Ectodermal cell (in vitro differentiated cells): ENCODE measurements at regions not wholly inside any gene's neighbourhood (a gene's known extent, or its start where the extent isn't known, plus 50 kb on each side); places are given as distances from the start of the nearest gene placed in this dataset.

Source experiments
- H3K27ac ChIP-seq: 2 replicates; pipeline ENCODE4 v1.7.0; 2013; ENCODE audit warnings: mild to moderate bottlenecking, low read depth, low read length; ENCODE audit not compliant: insufficient read depth, poor library complexity, severe bottlenecking
- H3K27me3 ChIP-seq: 2 replicates; pipeline ENCODE4 v1.7.0; 2013; ENCODE audit warnings: mild to moderate bottlenecking, low read length; ENCODE audit not compliant: insufficient read depth, control insufficient read depth, poor library complexity, severe bottlenecking
- H3K36me3 ChIP-seq: one replicate; pipeline ENCODE4 v1.7.0; 2013; ENCODE audit warnings: low read length; ENCODE audit not compliant: control insufficient read depth, insufficient read depth
- H3K4me1 ChIP-seq: one replicate; pipeline ENCODE4 v1.7.0; 2013; ENCODE audit warnings: low read length; ENCODE audit not compliant: control insufficient read depth, insufficient read depth
- H3K4me3 ChIP-seq: 2 replicates; pipeline ENCODE4 v1.7.0; 2013; ENCODE audit warnings: low read depth, low read length, control low read depth; ENCODE audit not compliant: insufficient read depth
- H3K9me3 ChIP-seq: 2 replicates; pipeline ENCODE4 v1.7.0; 2013; ENCODE audit warnings: mild to moderate bottlenecking, low read length, moderate library complexity; ENCODE audit not compliant: control insufficient read depth
- WGBS, 2 experiments: methylation state at CpG; one replicate each; pipeline ENCODE4 v1.1.7; 2013; ENCODE audit warnings: missing lambda C conversion rate in 2 of 2; 5-methylcytosine and 5-hydroxymethylcytosine counted together

DNA sequence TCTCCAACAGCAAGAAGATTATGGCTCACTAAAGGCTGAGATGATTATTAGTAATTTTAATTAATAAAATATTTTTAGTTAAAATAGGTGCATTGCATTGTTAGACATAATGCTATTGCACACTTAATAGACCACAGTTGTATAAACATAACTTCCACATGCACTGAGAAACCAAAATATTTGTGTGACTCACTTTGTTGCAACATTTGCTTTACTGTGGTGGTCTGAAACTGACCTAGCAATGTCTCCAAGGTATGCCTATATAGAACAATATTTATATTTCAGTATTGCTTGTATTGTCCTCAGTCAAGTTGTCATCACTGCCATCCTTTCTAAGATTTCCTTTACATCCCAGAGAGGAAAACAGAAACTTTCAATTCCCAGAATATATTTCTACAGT is 1215.2 kb downstream of the SI start:
- Histone ChIP-seq H3K9me3 (no peaks in the 10 kb centered on the region), H3K4me1 (no peaks in the 10 kb centered on the region), H3K27me3 (no peaks in the 10 kb centered on the region), H3K27ac (no peak overlapping the region), H3K4me3 (no peak overlapping the region), H3K36me3 (no peaks in the 10 kb centered on the region)

DNA sequence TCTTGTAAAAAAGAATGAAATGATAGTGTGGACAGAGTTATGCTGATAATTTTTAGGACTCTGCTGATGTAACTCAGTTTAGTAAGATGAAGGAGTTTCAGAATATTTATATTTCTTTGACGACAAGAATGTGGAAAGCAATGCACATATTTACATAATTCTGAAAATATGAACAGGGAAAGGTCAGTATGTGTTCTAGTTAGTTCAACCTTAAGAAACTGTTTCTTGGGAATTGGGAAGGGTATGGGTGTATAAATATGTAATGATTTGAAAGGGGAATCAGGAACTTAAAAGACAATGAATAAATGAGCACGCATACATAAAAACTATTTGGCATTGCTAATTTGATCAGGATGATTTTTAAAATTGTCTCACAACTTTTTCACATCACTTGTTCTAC is 1226.1 kb downstream of the SI start:
- Histone ChIP-seq H3K4me3 (no peak overlapping the region), H3K27ac (no peak overlapping the region), H3K27me3 (no peaks in the 10 kb centered on the region), H3K9me3 (no peaks in the 10 kb centered on the region), H3K4me1 (no peaks in the 10 kb centered on the region), H3K36me3 (no peaks in the 10 kb centered on the region)
- 50% methylated on average over 2 of the region's 2 CpGs for WGBS, 2 experiments

GRCh38 chr3:163838769-163839168 is 1239.5 kb downstream of the SI start:
- H3K4me3 ChIP-seq, result no peak overlapping the region
- H3K4me1 ChIP-seq, result no peaks in the 10 kb centered on the region
- 74 to 79% methylated on average over 4 of the region's 4 CpGs for WGBS, 2 experiments
- H3K9me3 ChIP-seq, result no peaks in the 10 kb centered on the region
- H3K36me3 ChIP-seq, result no peaks in the 10 kb centered on the region
- no peak overlapping the region for H3K27ac ChIP-seq
- no peaks in the 10 kb centered on the region for H3K27me3 ChIP-seq

- no peaks in the 10 kb centered on the region for H3K27me3 ChIP-seq
- H3K27ac ChIP-seq, result no peak overlapping the region
- WGBS, 2 experiments, result 91 to 100% methylated on average over 1 to 2 of the region's 2 CpGs
- no peaks in the 10 kb centered on the region for H3K4me1 ChIP-seq
- H3K9me3 ChIP-seq, result no peaks in the 10 kb centered on the region
- H3K36me3 ChIP-seq, result no peaks in the 10 kb centered on the region
- H3K4me3 ChIP-seq, result no peak overlapping the region
These were observed 1245.7 kb downstream of the SI start for GRCh38 chr3:163832547-163832946.

GRCh38 chr3:163821841-163822240 is 1256.5 kb downstream of the SI start:
- no peak overlapping the region for H3K4me3 ChIP-seq
- no peak overlapping the region for H3K27ac ChIP-seq
- no peaks in the 10 kb centered on the region for H3K9me3 ChIP-seq
- no peaks in the 10 kb centered on the region for H3K27me3 ChIP-seq
- H3K4me1 ChIP-seq, result no peaks in the 10 kb centered on the region
- WGBS, 2 experiments, result 93 to 100% methylated on average over 1 of the region's 1 CpG
- H3K36me3 ChIP-seq, result no peaks in the 10 kb centered on the region

GRCh38 chr3:163817015-163817414 is 1261.3 kb downstream of the SI start:
- Histone ChIP-seq H3K4me1 (no peaks in the 10 kb centered on the region), H3K9me3 (no peaks in the 10 kb centered on the region), H3K27me3 (no peaks in the 10 kb centered on the region), H3K36me3 (no peaks in the 10 kb centered on the region), H3K27ac (no peak overlapping the region), H3K4me3 (no peak overlapping the region)
- WGBS, 2 experiments, result 95 to 100% methylated on average over 6 of the region's 6 CpGs

- Histone ChIP-seq H3K4me3 (no peak overlapping the region), H3K27ac (no peak overlapping the region), H3K27me3 (no peaks in the 10 kb centered on the region), H3K36me3 (no peaks in the 10 kb centered on the region), H3K4me1 (no peaks in the 10 kb centered on the region), H3K9me3 (no peaks in the 10 kb centered on the region)
These were observed 1264.4 kb downstream of the SI start for GRCh38 chr3:163813935-163814334.

GRCh38 chr3:163812006-163812405 is 1266.3 kb downstream of the SI start:
- Histone ChIP-seq H3K9me3 (no peaks in the 10 kb centered on the region), H3K36me3 (no peaks in the 10 kb centered on the region), H3K4me3 (no peak overlapping the region), H3K4me1 (no peaks in the 10 kb centered on the region), H3K27ac (no peak overlapping the region), H3K27me3 (no peaks in the 10 kb centered on the region)
- 89 to 98% methylated on average over 2 of the region's 3 CpGs for WGBS, 2 experiments

DNA sequence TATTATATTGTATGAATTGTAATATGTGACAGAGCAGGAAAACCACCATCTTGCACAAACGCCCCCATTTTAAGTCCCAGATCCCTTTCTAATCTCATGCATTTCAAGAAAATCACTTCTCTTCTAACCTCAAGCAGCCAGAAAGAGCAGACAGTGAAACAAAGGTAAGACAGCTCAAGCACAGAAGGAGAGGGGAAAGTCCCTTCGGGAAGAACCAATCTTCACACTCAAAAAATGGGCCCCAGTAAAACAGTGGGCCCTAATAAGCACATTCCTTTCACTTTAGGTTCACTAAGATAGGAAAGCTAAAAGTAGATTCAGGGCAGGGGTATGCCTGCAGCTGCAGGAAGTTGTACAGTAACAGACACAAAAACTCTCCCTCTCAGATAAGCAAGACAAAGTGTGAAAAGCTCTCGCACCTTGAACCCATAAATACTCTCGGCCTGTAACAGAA is 1268.7 kb downstream of the SI start:
- Histone ChIP-seq H3K9me3 (no peaks in the 10 kb centered on the region), H3K27me3 (no peaks in the 10 kb centered on the region), H3K36me3 (no peaks in the 10 kb centered on the region), H3K4me1 (no peaks in the 10 kb centered on the region), H3K27ac (no peak overlapping the region), H3K4me3 (no peak overlapping the region)
- WGBS, 2 experiments, result 70 to 90% methylated on average over 2 to 4 of the region's 4 CpGs

GRCh38 chr3:163786416-163786815 is 1291.9 kb downstream of the SI start:
- no peaks in the 10 kb centered on the region for H3K9me3 ChIP-seq
- no peak overlapping the region for H3K27ac ChIP-seq
- H3K36me3 ChIP-seq, result no peaks in the 10 kb centered on the region
- no peak overlapping the region for H3K4me3 ChIP-seq
- WGBS, 2 experiments, result 90 to 94% methylated on average over 2 of the region's 2 CpGs
- H3K27me3 ChIP-seq, result no peaks in the 10 kb centered on the region
- no peaks in the 10 kb centered on the region for H3K4me1 ChIP-seq

DNA sequence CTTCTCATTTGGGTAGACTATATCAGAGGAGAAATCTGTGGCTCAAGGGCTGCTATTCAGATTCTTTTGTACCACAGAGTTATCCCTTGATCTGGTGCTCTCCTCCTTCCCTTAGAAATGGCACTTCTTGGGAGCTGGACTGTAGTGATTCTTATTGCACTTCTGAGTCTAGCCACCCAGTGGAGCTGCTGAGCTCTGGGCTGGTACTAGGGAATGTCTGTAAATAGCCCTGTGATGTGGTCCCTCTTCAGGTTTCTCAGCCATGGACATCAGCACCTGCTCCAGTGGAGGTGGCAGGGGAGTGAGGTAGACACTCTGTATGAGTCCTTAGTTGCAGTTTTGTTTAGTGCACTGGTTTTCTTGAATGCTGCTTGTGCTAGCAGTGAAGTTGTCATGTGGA is 1292.6 kb downstream of the SI start:
- H3K36me3 ChIP-seq, result no peaks in the 10 kb centered on the region
- H3K27ac ChIP-seq, result no peak overlapping the region
- H3K9me3 ChIP-seq, result no peaks in the 10 kb centered on the region
- H3K4me1 ChIP-seq, result no peaks in the 10 kb centered on the region
- no peak overlapping the region for H3K4me3 ChIP-seq
- no peaks in the 10 kb centered on the region for H3K27me3 ChIP-seq
